H1 (cell line): ENCODE measurements at regions not wholly inside any gene's neighbourhood (a gene's known extent, or its start where the extent isn't known, plus 50 kb on each side); places are given as distances from the start of the nearest gene placed in this dataset.

Experiments
- CTCF ChIA-PET: fragments of 300-600 bp; sonication (Branson Sonifier 250); formaldehyde crosslinking; loops from one replicate; lab custom pipeline; 2021; ENCODE audit not compliant: partially characterized antibody; lab: Charles Lee
- POLR2A ChIA-PET: fragments of 300-600 bp; sonication (Branson Sonifier 250); formaldehyde crosslinking; loops from one replicate; lab custom pipeline; 2021; ENCODE audit warnings: inconsistent platforms; ENCODE audit not compliant: partially characterized antibody; lab: Charles Lee
- DNase-seq, 2 experiments: peaks; one replicate each; pipeline versions ENCODE4 v3.0.0 to v3.0.0-alpha.2; 2010 to 2022; ENCODE audit warnings: low spot score in 2 of 2, low read depth in 1 of 2, mixed read lengths in 1 of 2
- FAIRE-seq: peaks from 2 replicates; lab custom pipeline; 2011; peaks lifted over from hg19 to GRCh38; lab: Jason Lieb, UNC
- H2AFZ ChIP-seq: 2 replicates; pipeline ENCODE4 v1.8.1; 2012; ENCODE audit warnings: low read length, inconsistent platforms
- H2AK5ac ChIP-seq: 2 replicates; pipeline ENCODE4 v1.6.1; 2013; ENCODE audit warnings: low read depth, low read length
- H2BK120ac ChIP-seq: replicated peaks from 2 replicates; pipeline ENCODE3; 2013; ENCODE audit warnings: low read depth, low read length, inconsistent platforms
- H2BK12ac ChIP-seq: 2 replicates; pipeline ENCODE4 v1.6.1; 2013; ENCODE audit warnings: low read depth, low read length
- H2BK15ac ChIP-seq: 2 replicates; pipeline ENCODE4 v1.6.1; 2013; ENCODE audit warnings: low read length
- H2BK20ac ChIP-seq: 2 replicates; pipeline ENCODE4 v1.6.1; 2013; ENCODE audit warnings: low read length
- H2BK5ac ChIP-seq: 2 replicates; pipeline ENCODE4 v1.6.1; 2013; ENCODE audit warnings: low read depth, low read length
- H3K14ac ChIP-seq: 2 replicates; pipeline ENCODE4 v1.6.1; 2013; ENCODE audit warnings: inconsistent platforms; ENCODE audit not compliant: insufficient read length
- H3K18ac ChIP-seq: 2 replicates; pipeline ENCODE4 v1.6.1; 2013; ENCODE audit warnings: low read length; ENCODE audit errors: extremely low read depth
- H3K23ac ChIP-seq: 2 replicates; pipeline ENCODE4 v1.6.1; 2013; ENCODE audit warnings: inconsistent platforms; ENCODE audit not compliant: insufficient read length
- H3K23me2 ChIP-seq: 2 replicates; pipeline ENCODE4 v1.6.1; 2013; ENCODE audit warnings: low read depth, low read length
- H3K27ac ChIP-seq: 2 replicates; pipeline ENCODE4 v1.6.1; 2011; ENCODE audit warnings: low read depth, low read length, inconsistent platforms
- H3K27me3 ChIP-seq, 4 experiments: replicated peaks in 1 of 4; 1 replicate in 1 of 4; 2 replicates in 3 of 4; pipeline versions ENCODE4 v1.6.1 to v1.8.1; 2011 to 2013; ENCODE audit warnings: low read length in 3 of 4, mild to moderate bottlenecking in 3 of 4, inconsistent platforms in 2 of 4, mixed read lengths in 2 of 4, moderate library complexity in 1 of 4; ENCODE audit not compliant: control insufficient read depth in 3 of 4, insufficient read depth in 3 of 4; ENCODE audit errors: extremely low read depth in 1 of 4
- H3K36me3 ChIP-seq, 4 experiments: 2 replicates each; pipeline versions ENCODE4 v1.6.1 to v1.8.1; 2011 to 2013; ENCODE audit warnings: mild to moderate bottlenecking in 4 of 4, low read length in 3 of 4, moderate library complexity in 2 of 4, control low read depth in 1 of 4, inconsistent platforms in 1 of 4; ENCODE audit not compliant: insufficient read depth in 4 of 4, control insufficient read depth in 2 of 4
- H3K4ac ChIP-seq: replicated peaks from 2 replicates; pipeline ENCODE3; 2013; ENCODE audit warnings: low read length, low read depth, mixed read lengths, inconsistent platforms; ENCODE audit not compliant: insufficient read length
- H3K4me1 ChIP-seq, 4 experiments: replicated peaks in 1 of 4; 1 replicate in 1 of 4; 2 replicates in 3 of 4; pipeline versions ENCODE4 v1.6.1 to v1.8.1; 2011 to 2013; ENCODE audit warnings: low read length in 3 of 4, inconsistent platforms in 2 of 4, mixed read lengths in 1 of 4; ENCODE audit not compliant: insufficient read depth in 4 of 4, control insufficient read depth in 3 of 4
- H3K4me2 ChIP-seq, 2 experiments: 2 replicates each; pipeline versions ENCODE4 v1.6.1 to v1.8.1; 2011 to 2013; ENCODE audit warnings: low read depth in 2 of 2, low read length in 2 of 2, control low read depth in 1 of 2, inconsistent platforms in 1 of 2, mild to moderate bottlenecking in 1 of 2; ENCODE audit not compliant: insufficient read depth in 1 of 2
- H3K4me3 ChIP-seq, 4 experiments: fragments of 200-600, 300-600 bp in 1 of 4; sonication (generic), shearing (Covaris generic), sonication (Bioruptor Twin) in 1 of 4; 2 replicates each; pipeline versions ENCODE4 v1.5.1 to v1.8.1; 2011 to 2016; ENCODE audit warnings: low read length in 4 of 4, low read depth in 3 of 4, control low read depth in 2 of 4, inconsistent platforms in 2 of 4, mild to moderate bottlenecking in 2 of 4, mixed read lengths in 1 of 4, moderate library complexity in 1 of 4; ENCODE audit not compliant: insufficient read depth in 2 of 4; ENCODE audit errors: extremely low read depth in 1 of 4
- H3K56ac ChIP-seq: replicated peaks from 2 replicates; pipeline ENCODE3; 2013; ENCODE audit warnings: low read depth, mild to moderate bottlenecking, mixed read lengths, low read length, inconsistent platforms; ENCODE audit not compliant: insufficient read length
- H3K79me1 ChIP-seq: 2 replicates; pipeline ENCODE4 v1.6.1; 2013; ENCODE audit warnings: low read depth, low read length, control low read depth
- H3K79me2 ChIP-seq, 2 experiments: 2 replicates each; pipeline versions ENCODE4 v1.6.1 to v1.8.1; 2012 to 2013; ENCODE audit warnings: low read length in 2 of 2, mild to moderate bottlenecking in 2 of 2, inconsistent platforms in 1 of 2; ENCODE audit not compliant: insufficient read depth in 2 of 2, control insufficient read depth in 1 of 2
- H3K9ac ChIP-seq, 4 experiments: replicated peaks in 1 of 4; 1 replicate in 1 of 4; 2 replicates in 3 of 4; pipeline versions ENCODE4 v1.6.1 to v1.8.1; 2011 to 2013; ENCODE audit warnings: low read depth in 3 of 4, low read length in 3 of 4, control low read depth in 2 of 4, mild to moderate bottlenecking in 2 of 4, moderate library complexity in 2 of 4, inconsistent platforms in 1 of 4; ENCODE audit errors: extremely low read depth in 1 of 4
- H3K9me3 ChIP-seq, 2 experiments: 2 replicates each; pipeline versions ENCODE4 v1.6.1 to v1.8.1; 2012 to 2013; ENCODE audit warnings: mild to moderate bottlenecking in 2 of 2, moderate library complexity in 2 of 2, control low read depth in 1 of 2, inconsistent platforms in 1 of 2, low read depth in 1 of 2, low read length in 1 of 2, mixed read lengths in 1 of 2; ENCODE audit not compliant: insufficient read depth in 2 of 2
- H4K20me1 ChIP-seq, 2 experiments: replicated peaks in 1 of 2; 2 replicates each; pipeline versions ENCODE3 to v1.8.1; 2011 to 2013; ENCODE audit warnings: inconsistent platforms in 2 of 2, low read length in 2 of 2, mild to moderate bottlenecking in 1 of 2; ENCODE audit not compliant: insufficient read depth in 2 of 2, control insufficient read depth in 1 of 2
- H4K5ac ChIP-seq: 2 replicates; pipeline ENCODE4 v1.6.1; 2013; ENCODE audit warnings: low read length, low read depth, mixed read lengths, inconsistent platforms; ENCODE audit not compliant: insufficient read length
- H4K8ac ChIP-seq: 2 replicates; pipeline ENCODE4 v1.8.0; 2013; ENCODE audit warnings: mild to moderate bottlenecking, moderate library complexity, low read length, inconsistent platforms; ENCODE audit not compliant: insufficient read depth; ENCODE audit errors: extremely low read depth
- H4K91ac ChIP-seq: replicated peaks from 2 replicates; pipeline ENCODE3; 2013; ENCODE audit warnings: low read length, mixed read lengths, inconsistent platforms; ENCODE audit not compliant: insufficient read length
- CBX8 ChIP-seq: fragments of 300-800, 300-1000 bp; sonication (generic); IDR thresholded peaks from 2 replicates; pipeline ENCODE4 v1.7.1; 2016; ENCODE audit warnings: low read depth, low read length, borderline replicate concordance
- CHD1 ChIP-seq: IDR thresholded peaks from 2 replicates; pipeline ENCODE4 v1.6.1; 2012; ENCODE audit warnings: low read depth, low read length, improper control_type of control experiment
- E2F6 ChIP-seq: IDR thresholded peaks from 2 replicates; pipeline ENCODE4 v1.6.1; 2012; ENCODE audit warnings: inconsistent platforms
- HDAC2 ChIP-seq, 2 experiments: fragments of 300-600 bp in 1 of 2; sonication (generic) in 1 of 2; IDR thresholded peaks; 2 replicates each; pipeline ENCODE4 v1.6.1; 2011 to 2012; ENCODE audit warnings: low read depth in 2 of 2, low read length in 2 of 2, mild to moderate bottlenecking in 2 of 2, moderate library complexity in 2 of 2, borderline replicate concordance in 1 of 2, inconsistent platforms in 1 of 2
- HDAC6 ChIP-seq: IDR thresholded peaks from one replicate; pipeline ENCODE4 v1.7.1; 2012; ENCODE audit warnings: low read depth, mild to moderate bottlenecking, inconsistent platforms, low read length, moderate library complexity
- KDM1A ChIP-seq: fragments of 200-600, 300-600 bp; sonication (generic); IDR thresholded peaks from 2 replicates; pipeline ENCODE4 v1.7.1; 2016; ENCODE audit warnings: mild to moderate bottlenecking, low read length, borderline replicate concordance
- KDM5A ChIP-seq: fragments of 200-600 bp; IDR thresholded peaks from 2 replicates; pipeline ENCODE4 v1.7.1; 2012; ENCODE audit warnings: mild to moderate bottlenecking, low read length, inconsistent platforms, mixed read lengths
- NANOG ChIP-seq: IDR thresholded peaks from 2 replicates; pipeline ENCODE4 v1.6.1; 2011; ENCODE audit warnings: low read length, low read depth, mild to moderate bottlenecking, inconsistent platforms; ENCODE audit not compliant: insufficient read depth, poor library complexity, severe bottlenecking
- RFX5 ChIP-seq: IDR thresholded peaks from 2 replicates; pipeline ENCODE4 v1.6.1; 2011; ENCODE audit warnings: low read depth, low read length, improper control_type of control experiment, borderline replicate concordance
- RXRA ChIP-seq: IDR thresholded peaks from 2 replicates; pipeline ENCODE4 v1.6.1; 2011; ENCODE audit warnings: low read depth, mild to moderate bottlenecking, low read length, moderate library complexity; ENCODE audit not compliant: insufficient read depth
- TAF7 ChIP-seq: optimal IDR thresholded peaks from 2 replicates; pipeline ENCODE3; 2011; ENCODE audit warnings: low read depth, mild to moderate bottlenecking, inconsistent platforms, low read length, moderate library complexity, borderline replicate concordance
- WGBS, 2 experiments: shearing (Covaris generic) in 1 of 2; methylation state at CpG; one replicate each; pipeline versions ENCODE4 v1.1.6 to v1.1.7; 2013 to 2015; ENCODE audit warnings: low lambda C conversion rate in 2 of 2, mixed read lengths in 2 of 2, inconsistent platforms in 1 of 2, low coverage in 1 of 2, missing lambda C conversion rate in 1 of 2; ENCODE audit not compliant: insufficient replicate concordance in 2 of 2, insufficient coverage in 1 of 2, insufficient read length in 1 of 2; ENCODE audit errors: extremely low coverage in 1 of 2, missing lambda C conversion rate in 1 of 2; 5-methylcytosine and 5-hydroxymethylcytosine counted together
- TF ChIP-seq, protein P1 (sequence below): IDR thresholded peaks from 2 replicates; pipeline ENCODE4 v1.6.1; 2012; ENCODE audit warnings: low read length, inconsistent platforms

DNA sequence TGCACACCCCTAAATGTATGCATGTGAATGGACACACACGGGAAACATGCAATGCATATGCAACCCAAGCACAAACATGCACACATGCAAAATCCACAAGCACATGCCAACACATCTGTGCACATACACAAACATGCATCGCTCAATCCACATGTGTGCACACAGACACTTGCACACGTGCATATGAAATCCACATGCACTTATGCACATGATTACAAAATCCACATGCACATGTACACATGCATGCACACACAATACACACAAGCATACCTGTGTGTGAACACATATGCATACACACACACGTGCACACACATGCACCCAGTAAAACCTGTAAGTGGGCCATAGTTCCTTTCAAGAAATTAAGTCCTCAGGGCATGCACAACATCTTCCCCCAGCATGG lies 256.8 kb upstream of the USP9Y start:
- H2BK5ac ChIP-seq: no peak overlapping the region
- TF ChIP-seq KDM5A: no peak
- TF ChIP-seq CBX8: no peak
- TF ChIP-seq CHD1: no peak
- TF ChIP-seq, protein P1, sequence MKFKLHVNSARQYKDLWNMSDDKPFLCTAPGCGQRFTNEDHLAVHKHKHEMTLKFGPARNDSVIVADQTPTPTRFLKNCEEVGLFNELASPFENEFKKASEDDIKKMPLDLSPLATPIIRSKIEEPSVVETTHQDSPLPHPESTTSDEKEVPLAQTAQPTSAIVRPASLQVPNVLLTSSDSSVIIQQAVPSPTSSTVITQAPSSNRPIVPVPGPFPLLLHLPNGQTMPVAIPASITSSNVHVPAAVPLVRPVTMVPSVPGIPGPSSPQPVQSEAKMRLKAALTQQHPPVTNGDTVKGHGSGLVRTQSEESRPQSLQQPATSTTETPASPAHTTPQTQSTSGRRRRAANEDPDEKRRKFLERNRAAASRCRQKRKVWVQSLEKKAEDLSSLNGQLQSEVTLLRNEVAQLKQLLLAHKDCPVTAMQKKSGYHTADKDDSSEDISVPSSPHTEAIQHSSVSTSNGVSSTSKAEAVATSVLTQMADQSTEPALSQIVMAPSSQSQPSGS: no peak
- TF ChIP-seq HDAC2 (IDR thresholded peaks at IDR 0.05; ENCODE audit: borderline replicate concordance in 1 of 2, low read depth in 2 of 2, low read length in 2 of 2): no peak
- TF ChIP-seq TAF7: no peak
- no peak for TF ChIP-seq RXRA
- TF ChIP-seq E2F6: no peak
- TF ChIP-seq KDM1A: no peak
- no peak for TF ChIP-seq NANOG
- no peak for TF ChIP-seq RFX5
- no peak for TF ChIP-seq HDAC6

More for the DNA sequence above, 256.8 kb upstream of the USP9Y start:
- Histone ChIP-seq H2AFZ (no peak overlapping the region), H3K56ac (no peak overlapping the region), H2BK20ac (no peak overlapping the region), H2BK15ac (no peak overlapping the region), H4K8ac (no peak overlapping the region), H4K5ac (no peak overlapping the region), H2BK120ac (no peak overlapping the region), H4K91ac (no peak overlapping the region), H3K27me3 (no peaks in the 10 kb centered on the region), H3K27ac (no peak overlapping the region), H3K23me2 (no peaks in the 10 kb centered on the region), H3K79me2 (no peaks in the 10 kb centered on the region), H3K9ac (no peak overlapping the region), H3K23ac (no peak overlapping the region), H3K9me3 (peaks cover 5 to 16% of the 10 kb centered on the region in 2 experiments; a peak in 2 of 4 replicates), H2AK5ac (no peak overlapping the region), H3K4me3 (no peak overlapping the region), H3K79me1 (no peaks in the 10 kb centered on the region), H4K20me1 (no peaks in the 10 kb centered on the region), H3K36me3 (no peaks in the 10 kb centered on the region), H3K18ac (no peak overlapping the region), H3K4ac (no peak overlapping the region), H3K14ac (no peak overlapping the region), H3K4me2 (no peak overlapping the region), H2BK12ac (no peak overlapping the region), H3K4me1 (no peaks in the 10 kb centered on the region)
- CTCF ChIA-PET: no interaction called here
- DNase-seq (no peak), FAIRE-seq (no peak)
- 91% methylated on average over 4 of the region's 4 CpGs; no CpG with 5 or more reads in 1 of the 2 experiments for WGBS, 2 experiments
- POLR2A ChIA-PET: no interaction called here
